ENCODE measurements at regions not wholly inside any gene's neighbourhood (a gene's known extent, or its start where the extent isn't known, plus 50 kb on each side); places are given as distances from the start of the nearest gene placed in this dataset.

- intact Hi-C loops (cut with DNase I) = no loop called here
- Histone ChIP-seq H3K9me3 (no peaks in the 10 kb centered on the region), H3K4me3 (no peak overlapping the region), H3K4me1 (no peaks in the 10 kb centered on the region), H3K27me3 (no peaks in the 10 kb centered on the region), H3K36me3 (no peaks in the 10 kb centered on the region), H3K27ac (no peak overlapping the region)
- TF ChIP-seq, protein P1, sequence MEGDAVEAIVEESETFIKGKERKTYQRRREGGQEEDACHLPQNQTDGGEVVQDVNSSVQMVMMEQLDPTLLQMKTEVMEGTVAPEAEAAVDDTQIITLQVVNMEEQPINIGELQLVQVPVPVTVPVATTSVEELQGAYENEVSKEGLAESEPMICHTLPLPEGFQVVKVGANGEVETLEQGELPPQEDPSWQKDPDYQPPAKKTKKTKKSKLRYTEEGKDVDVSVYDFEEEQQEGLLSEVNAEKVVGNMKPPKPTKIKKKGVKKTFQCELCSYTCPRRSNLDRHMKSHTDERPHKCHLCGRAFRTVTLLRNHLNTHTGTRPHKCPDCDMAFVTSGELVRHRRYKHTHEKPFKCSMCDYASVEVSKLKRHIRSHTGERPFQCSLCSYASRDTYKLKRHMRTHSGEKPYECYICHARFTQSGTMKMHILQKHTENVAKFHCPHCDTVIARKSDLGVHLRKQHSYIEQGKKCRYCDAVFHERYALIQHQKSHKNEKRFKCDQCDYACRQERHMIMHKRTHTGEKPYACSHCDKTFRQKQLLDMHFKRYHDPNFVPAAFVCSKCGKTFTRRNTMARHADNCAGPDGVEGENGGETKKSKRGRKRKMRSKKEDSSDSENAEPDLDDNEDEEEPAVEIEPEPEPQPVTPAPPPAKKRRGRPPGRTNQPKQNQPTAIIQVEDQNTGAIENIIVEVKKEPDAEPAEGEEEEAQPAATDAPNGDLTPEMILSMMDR (IDR thresholded peaks at IDR 0.05) = no peak
- DNase-seq = no peak
- ATAC-seq = no peak
These were observed 235.4 kb upstream of the DYNLRB2 start for GRCh38 chr16:80305410-80305809.

DNA sequence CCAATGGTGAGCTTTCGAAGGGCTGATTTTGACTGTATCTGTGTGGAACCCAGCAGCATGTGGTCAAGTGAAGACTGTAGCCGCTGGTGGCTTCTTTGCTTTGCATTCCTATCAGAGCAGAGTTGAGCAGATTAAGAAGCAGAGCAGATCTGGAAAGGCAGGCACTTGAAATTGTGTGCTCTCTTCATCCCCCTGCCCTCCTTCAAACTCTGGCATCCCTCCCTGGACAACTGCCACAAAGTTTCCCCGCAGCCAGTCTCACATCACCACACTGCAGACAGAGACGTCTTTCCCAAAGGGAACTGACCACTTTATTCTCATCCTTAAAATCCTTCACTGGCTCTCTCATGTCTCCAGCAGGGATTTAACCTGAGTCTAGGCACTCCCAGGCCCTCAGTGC lies 237.1 kb upstream of the DYNLRB2 start:
- TF ChIP-seq, protein P1 (IDR thresholded peaks at IDR 0.05) = no peak
- H3K27me3 ChIP-seq = no peaks in the 10 kb centered on the region
- H3K27ac ChIP-seq = no peak overlapping the region
- intact Hi-C loops (cut with DNase I) = no loop called here
- DNase-seq (no peak), ATAC-seq (no peak)
- no peak overlapping the region for H3K4me3 ChIP-seq
- no peaks in the 10 kb centered on the region for H3K36me3 ChIP-seq
- H3K9me3 ChIP-seq = no peaks in the 10 kb centered on the region
- no peaks in the 10 kb centered on the region for H3K4me1 ChIP-seq

DNA sequence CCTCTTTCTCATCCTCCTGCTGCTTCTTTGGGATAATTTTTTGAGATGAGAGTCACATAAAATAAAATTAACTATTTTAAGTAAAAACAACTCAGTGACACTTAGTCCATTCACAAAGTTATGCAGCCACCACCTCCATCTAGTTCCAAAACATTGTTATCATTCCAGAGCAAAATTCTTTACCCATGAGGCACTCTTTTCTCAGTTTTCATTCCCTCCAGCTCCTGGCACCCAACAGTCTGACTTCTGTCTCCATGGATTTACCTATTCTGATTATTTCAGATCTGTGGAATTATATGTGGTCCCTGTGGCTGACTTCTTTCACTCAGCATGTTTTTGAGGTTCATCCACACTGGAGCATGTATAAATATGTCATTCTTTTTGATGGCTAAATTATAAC lies 239.9 kb upstream of the DYNLRB2 start:
- ATAC-seq = peak; percentile 42
- TF ChIP-seq, protein P1 (IDR thresholded peaks at IDR 0.05) = no peak
- intact Hi-C loops (cut with DNase I) = no loop called here

DNA sequence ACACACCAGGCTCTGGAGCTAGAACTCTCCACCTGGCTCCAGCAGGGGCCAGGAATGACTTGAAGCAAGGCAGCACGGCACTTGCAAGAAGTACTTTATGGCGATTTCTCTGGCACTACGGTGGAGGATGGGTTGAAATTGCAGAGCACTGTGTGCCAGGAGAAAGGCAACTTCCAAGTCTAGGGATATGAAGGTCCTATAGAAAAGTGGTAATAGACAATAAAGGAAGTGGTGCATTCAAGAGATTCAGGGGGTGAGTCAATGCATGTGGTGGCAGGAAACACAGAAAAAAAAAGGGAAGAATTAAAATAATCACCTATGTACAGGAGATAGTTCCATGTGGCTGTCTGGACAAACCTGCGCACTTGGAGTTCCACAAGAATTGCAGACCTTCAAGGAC lies 240.3 kb upstream of the DYNLRB2 start:
- DNase-seq = no peak
- H3K4me3 ChIP-seq = no peak overlapping the region
- intact Hi-C loops (cut with DNase I) = no loop called here
- ATAC-seq = no peak
- TF ChIP-seq, protein P1 (IDR thresholded peaks at IDR 0.05) = no peak
- H3K27ac ChIP-seq = no peak overlapping the region
- H3K36me3 ChIP-seq = no peaks in the 10 kb centered on the region
- H3K4me1 ChIP-seq = no peaks in the 10 kb centered on the region
- H3K27me3 ChIP-seq = no peaks in the 10 kb centered on the region
- H3K9me3 ChIP-seq = no peaks in the 10 kb centered on the region

More for the DNA sequence above, 239.9 kb upstream of the DYNLRB2 start:
- no peak for DNase-seq
- Histone ChIP-seq H3K4me1 (no peaks in the 10 kb centered on the region), H3K27me3 (no peaks in the 10 kb centered on the region), H3K36me3 (no peaks in the 10 kb centered on the region), H3K9me3 (no peaks in the 10 kb centered on the region), H3K4me3 (no peak overlapping the region), H3K27ac (no peak overlapping the region)

DNA sequence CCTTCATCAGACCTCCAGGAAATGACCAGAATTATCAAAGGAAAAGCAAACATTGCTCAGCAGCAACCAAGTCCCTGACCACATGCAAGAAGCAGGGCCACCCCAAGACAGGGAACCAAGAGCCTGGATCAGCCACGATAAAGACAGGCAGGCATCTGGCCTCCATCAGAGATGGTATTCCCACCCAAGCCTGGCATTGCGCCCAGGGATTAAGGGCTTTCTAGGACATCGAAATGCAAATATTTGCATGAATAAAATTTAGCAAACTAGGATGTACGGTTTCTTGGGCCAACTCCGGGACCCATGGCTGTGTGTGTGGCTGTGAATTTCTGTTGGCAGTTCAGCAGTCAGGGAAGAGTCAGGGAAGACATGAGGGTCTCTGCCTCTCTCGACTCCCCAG lies 241.4 kb upstream of the DYNLRB2 start:
- DNase-seq = no peak
- intact Hi-C loops (cut with DNase I) = no loop called here

More for the DNA sequence above, 241.4 kb upstream of the DYNLRB2 start:
- no peaks in the 10 kb centered on the region for H3K4me1 ChIP-seq
- no peaks in the 10 kb centered on the region for H3K36me3 ChIP-seq
- TF ChIP-seq, protein P1 (IDR thresholded peaks at IDR 0.05) = no peak
- H3K27ac ChIP-seq = no peak overlapping the region
- ATAC-seq = no peak
- H3K4me3 ChIP-seq = no peak overlapping the region
- no peaks in the 10 kb centered on the region for H3K9me3 ChIP-seq
- no peaks in the 10 kb centered on the region for H3K27me3 ChIP-seq

All from upper lobe of right lung (tissue), 1 donor.